Ascending aorta (tissue), 2 donors: ENCODE measurements at regions not wholly inside any gene's neighbourhood (a gene's known extent, or its start where the extent isn't known, plus 50 kb on each side); places are given as distances from the start of the nearest gene placed in this dataset.

Experiments
- DNase-seq, 2 donors: peaks; one replicate each; pipeline ENCODE4 v3.0.0-alpha.2; 2019; ENCODE audit warnings: low spot score in 2 of 2
- H3K27ac ChIP-seq, 2 donors: fragments of 200-600 bp; sonication (generic); one replicate each; pipeline ENCODE4 v1.5.1; 2016 to 2017; ENCODE audit warnings: mild to moderate bottlenecking in 1 of 2
- H3K27me3 ChIP-seq: fragments of 200-600 bp; sonication (generic); one replicate; pipeline ENCODE4 v1.5.1; 2017
- H3K36me3 ChIP-seq, 2 donors: fragments of 200-600 bp; sonication (generic); one replicate each; pipeline ENCODE4 v1.5.1; 2016
- H3K4me1 ChIP-seq, 2 donors: fragments of 200-600 bp; sonication (generic); one replicate each; pipeline ENCODE4 v1.5.1; 2016 to 2017; ENCODE audit warnings: mild to moderate bottlenecking in 1 of 2
- H3K4me3 ChIP-seq, 2 donors: fragments of 200-600 bp; sonication (generic); one replicate each; pipeline ENCODE4 v1.5.1; 2016 to 2017; ENCODE audit warnings: mild to moderate bottlenecking in 1 of 2
- H3K9me3 ChIP-seq, 2 donors: fragments of 200-600 bp; sonication (generic); one replicate each; pipeline ENCODE4 v1.5.1; 2016
- intact Hi-C: fragments of 100-400 bp; cut with DNase I; formaldehyde crosslinking; loops from one replicate; pipeline ENCODE4 v1.15.1; 2023
- TF ChIP-seq, protein P1 (sequence below), 3 experiments: fragments of 200-600 bp in 2 of 3; fragments of 450-650 bp in 1 of 3; sonication (generic) in 2 of 3; IDR thresholded peaks; one replicate each; pipeline ENCODE4 v1.5.1; 2016 to 2019; ENCODE audit warnings: antibody characterized with exemption in 3 of 3, mild to moderate bottlenecking in 1 of 3, moderate library complexity in 1 of 3

DNA sequence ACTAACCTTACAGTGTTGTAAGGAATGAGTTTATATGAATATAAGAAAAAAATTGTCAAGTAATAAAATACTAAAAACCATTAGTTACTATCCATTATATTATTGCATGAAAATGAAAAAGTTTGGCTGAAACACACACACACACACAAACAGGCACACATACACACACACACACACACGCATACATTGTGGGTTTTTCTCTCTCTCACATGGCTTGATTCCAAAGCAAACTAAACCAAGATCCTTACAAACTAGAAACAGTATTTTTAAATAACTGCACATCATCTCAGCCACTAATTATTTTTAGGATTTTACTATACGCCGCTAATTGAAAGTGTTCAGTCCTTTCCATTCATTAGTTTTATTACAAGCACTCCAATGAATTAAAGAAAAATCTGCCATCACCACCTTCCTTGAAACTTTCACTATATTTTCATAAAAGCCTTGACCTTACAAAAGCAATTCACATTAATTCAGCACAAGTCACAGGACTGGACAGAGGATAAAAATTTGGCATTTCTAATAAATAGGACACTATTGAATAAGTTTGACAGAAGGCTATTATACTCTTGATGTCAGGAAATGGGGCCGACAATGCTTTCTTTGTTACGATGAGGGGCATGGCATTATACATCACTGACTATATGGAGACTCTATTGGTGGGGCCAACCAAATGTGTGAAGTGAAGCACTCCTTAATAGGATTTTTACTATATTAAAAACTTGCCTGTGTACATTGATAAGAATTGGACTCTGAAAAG, 187.0 kb upstream of the ESRRG start:
- H3K36me3 ChIP-seq: no peaks in the 10 kb centered on the region
- intact Hi-C loops: no loop called here
- no peaks in the 10 kb centered on the region for H3K4me1 ChIP-seq
- no peaks in the 10 kb centered on the region for H3K27me3 ChIP-seq
- H3K4me3 ChIP-seq: no peak overlapping the region
- H3K27ac ChIP-seq: no peak overlapping the region
- H3K9me3 ChIP-seq: no peaks in the 10 kb centered on the region
- TF ChIP-seq, protein P1, sequence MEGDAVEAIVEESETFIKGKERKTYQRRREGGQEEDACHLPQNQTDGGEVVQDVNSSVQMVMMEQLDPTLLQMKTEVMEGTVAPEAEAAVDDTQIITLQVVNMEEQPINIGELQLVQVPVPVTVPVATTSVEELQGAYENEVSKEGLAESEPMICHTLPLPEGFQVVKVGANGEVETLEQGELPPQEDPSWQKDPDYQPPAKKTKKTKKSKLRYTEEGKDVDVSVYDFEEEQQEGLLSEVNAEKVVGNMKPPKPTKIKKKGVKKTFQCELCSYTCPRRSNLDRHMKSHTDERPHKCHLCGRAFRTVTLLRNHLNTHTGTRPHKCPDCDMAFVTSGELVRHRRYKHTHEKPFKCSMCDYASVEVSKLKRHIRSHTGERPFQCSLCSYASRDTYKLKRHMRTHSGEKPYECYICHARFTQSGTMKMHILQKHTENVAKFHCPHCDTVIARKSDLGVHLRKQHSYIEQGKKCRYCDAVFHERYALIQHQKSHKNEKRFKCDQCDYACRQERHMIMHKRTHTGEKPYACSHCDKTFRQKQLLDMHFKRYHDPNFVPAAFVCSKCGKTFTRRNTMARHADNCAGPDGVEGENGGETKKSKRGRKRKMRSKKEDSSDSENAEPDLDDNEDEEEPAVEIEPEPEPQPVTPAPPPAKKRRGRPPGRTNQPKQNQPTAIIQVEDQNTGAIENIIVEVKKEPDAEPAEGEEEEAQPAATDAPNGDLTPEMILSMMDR (IDR thresholded peaks at IDR 0.05): no peak
- DNase-seq: no peak

DNA sequence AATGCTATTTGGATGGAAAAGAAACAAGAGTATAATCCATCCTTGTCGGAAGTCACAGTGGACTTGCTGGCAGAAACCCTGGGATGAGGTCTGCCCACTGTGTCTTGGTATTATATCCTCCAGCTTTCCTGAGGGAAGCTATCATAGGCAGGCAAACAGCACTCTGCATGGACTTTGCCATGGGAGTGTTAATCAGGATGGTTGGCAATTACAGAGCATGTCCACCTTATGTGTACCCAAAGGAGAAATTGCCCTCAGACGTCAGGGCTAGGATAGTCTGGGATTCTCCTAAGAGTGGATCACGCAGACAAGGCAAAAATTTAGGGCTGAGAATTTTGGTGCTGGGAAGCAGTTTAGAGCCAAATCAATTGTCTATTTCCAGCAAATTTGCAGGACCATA, 184.9 kb upstream of the ESRRG start:
- DNase-seq: no peak
- Histone ChIP-seq H3K27me3 (no peaks in the 10 kb centered on the region), H3K4me1 (no peaks in the 10 kb centered on the region), H3K36me3 (no peaks in the 10 kb centered on the region), H3K27ac (no peak overlapping the region), H3K9me3 (no peaks in the 10 kb centered on the region), H3K4me3 (no peak overlapping the region)
- intact Hi-C loops: no loop called here
- TF ChIP-seq, protein P1 (IDR thresholded peaks at IDR 0.05): no peak

DNA sequence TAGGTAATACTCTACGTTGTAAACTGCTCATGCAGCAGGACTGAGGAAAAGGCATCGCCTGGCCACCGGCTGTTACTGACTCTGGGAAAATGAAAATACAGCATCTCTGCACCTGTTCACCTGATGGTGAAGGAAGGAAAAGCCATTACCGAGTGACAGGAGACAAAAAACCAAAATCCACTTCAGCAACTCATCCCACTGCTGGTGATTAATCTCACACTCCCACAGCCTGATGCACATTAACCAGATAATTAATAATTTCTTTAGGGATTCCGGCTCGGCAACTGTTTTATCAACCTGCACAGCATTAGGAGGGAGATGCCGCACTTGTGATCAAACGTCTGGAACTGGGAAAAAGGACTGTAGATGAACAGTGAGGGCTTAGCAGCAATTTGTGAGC, 183.9 kb upstream of the ESRRG start:
- no peak overlapping the region for H3K4me3 ChIP-seq
- TF ChIP-seq, protein P1 (IDR thresholded peaks at IDR 0.05): no peak
- H3K9me3 ChIP-seq: no peaks in the 10 kb centered on the region
- intact Hi-C loops: no loop called here
- H3K4me1 ChIP-seq: no peaks in the 10 kb centered on the region
- no peak for DNase-seq
- no peak overlapping the region for H3K27ac ChIP-seq
- no peaks in the 10 kb centered on the region for H3K36me3 ChIP-seq
- no peaks in the 10 kb centered on the region for H3K27me3 ChIP-seq

DNA sequence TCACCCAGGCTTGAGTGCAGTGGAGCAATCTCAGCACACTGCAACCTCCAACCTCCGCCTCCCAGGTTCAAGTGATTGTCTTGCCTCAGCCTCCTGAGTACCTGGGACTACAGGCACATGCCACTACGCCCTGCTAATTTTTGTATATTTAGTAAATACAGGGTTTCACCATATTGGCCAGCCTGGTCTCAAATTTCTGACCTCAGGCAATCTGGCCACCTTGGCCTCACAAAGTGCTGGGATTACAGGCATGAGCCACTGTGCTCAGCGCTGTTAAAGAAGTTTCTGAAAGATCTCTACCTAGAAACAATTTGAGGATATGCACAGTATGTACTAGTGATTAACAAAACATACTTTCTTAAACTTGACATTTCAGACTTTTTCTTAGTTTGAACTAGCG, 182.6 kb upstream of the ESRRG start:
- DNase-seq: no peak
- no peak overlapping the region for H3K4me3 ChIP-seq
- intact Hi-C loops: no loop called here
- H3K4me1 ChIP-seq: no peaks in the 10 kb centered on the region
- no peaks in the 10 kb centered on the region for H3K9me3 ChIP-seq
- no peaks in the 10 kb centered on the region for H3K27me3 ChIP-seq
- TF ChIP-seq, protein P1 (IDR thresholded peaks at IDR 0.05): no peak
- no peak overlapping the region for H3K27ac ChIP-seq
- no peaks in the 10 kb centered on the region for H3K36me3 ChIP-seq

DNA sequence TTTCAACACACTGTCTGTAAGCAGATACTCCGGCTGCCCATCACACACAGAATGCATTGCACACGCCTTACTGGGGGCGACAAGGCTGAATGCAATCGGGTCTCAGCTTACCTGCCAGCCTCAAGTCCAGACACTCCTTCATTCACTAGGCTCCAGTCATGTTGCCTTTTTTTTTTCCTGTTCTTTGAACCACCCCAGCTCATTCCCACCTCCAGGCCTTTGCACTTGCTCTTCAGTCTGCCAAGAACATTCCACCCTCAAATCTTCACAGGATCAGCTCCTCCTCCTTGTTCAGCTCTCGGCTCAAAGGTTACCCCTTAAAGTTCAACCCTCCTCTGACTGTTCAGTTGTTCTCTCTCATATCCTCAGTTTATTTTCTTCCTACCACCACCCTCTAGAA, 181.9 kb upstream of the ESRRG start:
- intact Hi-C loops: no loop called here
- H3K27ac ChIP-seq: no peak overlapping the region
- H3K27me3 ChIP-seq: no peaks in the 10 kb centered on the region

More for the DNA sequence above, 181.9 kb upstream of the ESRRG start:
- no peak overlapping the region for H3K4me3 ChIP-seq
- no peak for DNase-seq
- H3K36me3 ChIP-seq: no peaks in the 10 kb centered on the region
- TF ChIP-seq, protein P1 (IDR thresholded peaks at IDR 0.05): no peak
- no peaks in the 10 kb centered on the region for H3K4me1 ChIP-seq
- H3K9me3 ChIP-seq: no peaks in the 10 kb centered on the region
